ENCODE measurements at regions not wholly inside any gene's neighbourhood (a gene's known extent, or its start where the extent isn't known, plus 50 kb on each side); places are given as distances from the start of the nearest gene placed in this dataset.

DNA sequence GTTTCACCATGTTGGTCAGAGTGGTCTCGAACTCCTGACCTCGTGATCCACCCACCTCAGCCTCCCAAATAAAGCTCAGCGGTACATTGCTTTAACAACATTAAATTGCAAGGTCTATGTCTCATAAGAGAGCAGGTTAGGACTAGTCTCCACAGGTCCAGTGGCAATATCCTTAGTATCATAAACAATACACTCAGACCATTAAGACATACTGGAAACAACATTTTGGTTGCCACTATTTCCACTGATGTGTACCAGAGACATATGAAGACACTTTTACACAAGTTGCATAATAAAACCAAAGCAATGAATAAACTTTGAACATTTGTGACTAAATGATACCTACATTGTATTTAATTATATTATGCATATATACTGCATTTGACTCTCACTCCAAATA lies 1130.0 kb downstream of the TSN start:
- no peak for DNase-seq (ENCODE audit: low read depth)

DNA sequence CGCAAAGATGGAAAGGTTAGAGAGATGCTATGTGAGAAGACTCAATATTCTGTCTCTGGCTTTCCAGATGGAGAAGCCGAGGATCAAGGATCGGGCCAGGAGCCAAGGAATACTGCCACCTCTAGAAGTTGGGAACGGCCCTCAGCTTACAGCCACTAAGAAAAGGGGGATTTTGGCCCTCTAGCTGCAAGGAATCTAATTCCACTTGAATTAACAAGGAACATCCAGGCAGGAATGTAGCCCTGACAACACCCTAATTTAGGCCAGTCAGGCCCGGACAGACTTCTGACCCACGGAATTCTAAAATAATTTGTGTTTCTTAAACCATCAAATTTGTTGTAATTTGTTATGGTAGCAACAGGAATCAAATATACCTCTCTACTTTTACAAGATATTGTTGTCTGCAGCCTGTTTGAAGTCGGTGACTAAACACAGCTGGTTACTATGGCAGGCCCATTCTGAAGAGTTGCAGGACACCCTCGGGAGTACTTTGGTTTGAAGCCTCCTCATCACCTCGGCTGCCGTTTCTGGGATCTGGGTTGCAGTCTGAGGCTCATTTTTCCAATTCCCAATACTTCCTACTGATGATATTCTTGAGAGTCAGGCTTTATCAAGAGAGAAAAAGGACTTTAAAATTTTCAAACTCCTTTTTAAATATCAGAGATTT lies 1131.2 kb downstream of the TSN start:
- DNase-seq (ENCODE audit: low read depth): no peak

DNA sequence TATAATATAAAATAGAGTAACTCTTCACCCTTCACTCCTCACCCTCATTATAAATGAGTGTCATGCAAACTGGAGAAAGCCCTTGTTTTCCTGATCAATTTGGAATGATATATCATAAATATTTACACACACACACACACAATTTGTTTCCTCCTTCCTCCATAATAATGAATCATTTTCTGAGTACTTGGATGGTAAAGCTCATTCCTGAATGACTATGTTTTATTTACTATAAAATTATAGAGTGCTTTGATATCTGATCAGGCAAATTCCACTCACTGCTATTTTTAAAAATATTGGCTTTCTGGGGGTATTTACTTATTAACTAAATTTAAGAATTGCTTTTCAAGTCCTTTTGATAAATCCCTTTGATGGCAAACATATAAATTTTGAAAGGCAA lies 1125.5 kb upstream of the CNTNAP5 start:
- DNase-seq (ENCODE audit: low read depth): no peak

DNA sequence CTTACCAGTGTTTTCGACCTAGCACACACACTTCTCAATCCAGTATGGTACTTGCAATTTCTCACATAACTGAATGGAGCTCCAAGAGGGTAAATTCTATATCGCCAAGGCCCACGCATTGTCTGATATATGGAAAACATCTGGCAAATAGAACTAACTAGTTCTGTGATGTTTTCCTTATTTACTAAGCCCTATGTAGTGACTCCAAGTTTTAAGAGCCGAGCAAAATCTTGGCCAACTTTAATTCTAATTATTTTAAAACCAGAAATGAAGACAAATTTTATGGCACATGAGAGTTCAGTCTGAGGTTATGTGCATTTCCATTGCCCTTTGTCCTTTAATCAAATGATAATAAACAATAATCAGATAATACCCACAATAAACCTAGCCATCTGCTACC lies 1119.7 kb upstream of the CNTNAP5 start:
- DNase-seq (ENCODE audit: low read depth): no peak

DNA sequence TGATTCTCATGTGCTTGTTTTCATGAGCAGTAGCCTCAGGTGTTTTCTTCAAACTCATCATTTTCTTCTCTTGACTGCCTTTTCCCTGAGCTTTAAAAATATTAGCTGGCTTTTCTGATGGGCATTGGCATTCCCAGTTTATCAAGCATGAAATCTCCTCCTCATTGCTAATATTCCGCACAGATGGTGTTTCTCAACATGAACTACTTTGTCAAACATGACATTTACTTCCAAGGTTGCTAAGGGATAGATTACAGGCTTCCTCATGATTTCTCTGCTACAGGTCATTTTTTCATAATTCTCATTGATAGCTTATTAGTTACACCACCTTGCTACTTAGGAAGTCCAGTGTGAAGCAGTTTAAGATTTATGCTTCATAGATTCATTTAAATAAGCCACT lies 1116.9 kb upstream of the CNTNAP5 start:
- DNase-seq (ENCODE audit: low read depth): no peak

DNA sequence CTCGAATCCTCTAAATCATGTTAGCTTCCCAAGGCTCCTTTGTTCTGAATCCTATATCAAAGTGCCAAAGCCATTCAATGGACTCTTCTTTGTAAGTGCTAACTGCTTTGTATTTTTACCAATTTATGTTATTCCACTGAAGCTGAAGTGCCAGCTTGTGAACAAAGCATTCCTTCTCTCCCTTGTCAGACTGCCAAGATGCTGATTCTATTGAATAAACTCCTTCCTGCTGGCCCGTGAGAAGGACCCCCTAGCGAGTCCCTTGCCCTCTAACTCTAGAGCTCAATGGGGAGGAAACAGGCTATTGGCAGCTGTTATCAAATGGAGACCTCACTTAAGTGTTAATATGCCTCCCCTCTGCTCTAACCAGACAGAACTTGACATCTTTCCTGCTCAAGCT lies 1097.9 kb upstream of the CNTNAP5 start:
- DNase-seq (ENCODE audit: low read depth): no peak

DNA sequence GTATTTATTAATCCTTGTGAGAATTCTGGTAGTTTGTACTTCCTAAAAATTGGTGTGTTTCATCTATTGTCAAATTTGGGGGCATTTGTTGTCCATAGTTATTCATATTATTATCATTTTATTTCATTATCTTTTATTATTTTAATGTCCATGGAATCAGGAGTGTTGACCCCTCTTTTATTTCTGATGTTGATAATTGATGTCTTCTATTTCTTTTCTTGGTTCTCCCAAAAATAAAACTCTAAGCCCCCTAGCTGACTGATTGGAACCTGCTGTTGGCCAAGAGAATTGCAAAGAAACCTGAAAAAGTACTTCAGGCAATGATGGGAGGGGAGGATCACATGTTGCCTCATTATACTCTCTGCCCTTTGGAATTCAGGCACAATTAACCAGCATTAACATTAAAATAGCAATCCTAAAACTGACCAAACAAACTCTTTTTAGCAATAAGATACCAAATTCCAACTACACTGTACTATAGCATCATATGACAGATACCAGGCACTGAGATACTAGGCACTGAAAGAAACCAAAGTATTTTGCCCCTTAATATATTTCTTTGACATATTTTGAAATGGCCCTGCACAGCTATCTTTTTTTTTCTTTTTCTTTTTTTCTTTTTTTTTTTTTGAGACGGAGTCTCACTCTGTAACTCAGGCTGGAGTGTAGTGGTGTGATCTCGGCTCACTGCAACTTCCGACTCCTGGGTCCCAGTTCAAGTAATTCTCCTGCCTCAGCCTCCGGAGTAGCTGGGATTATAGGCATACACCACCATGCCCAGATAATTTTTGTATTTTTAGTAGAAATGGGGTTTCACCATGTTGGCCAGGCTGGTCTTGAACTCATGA lies 1097.2 kb upstream of the CNTNAP5 start:
- DNase-seq (ENCODE audit: low read depth): no peak

DNA sequence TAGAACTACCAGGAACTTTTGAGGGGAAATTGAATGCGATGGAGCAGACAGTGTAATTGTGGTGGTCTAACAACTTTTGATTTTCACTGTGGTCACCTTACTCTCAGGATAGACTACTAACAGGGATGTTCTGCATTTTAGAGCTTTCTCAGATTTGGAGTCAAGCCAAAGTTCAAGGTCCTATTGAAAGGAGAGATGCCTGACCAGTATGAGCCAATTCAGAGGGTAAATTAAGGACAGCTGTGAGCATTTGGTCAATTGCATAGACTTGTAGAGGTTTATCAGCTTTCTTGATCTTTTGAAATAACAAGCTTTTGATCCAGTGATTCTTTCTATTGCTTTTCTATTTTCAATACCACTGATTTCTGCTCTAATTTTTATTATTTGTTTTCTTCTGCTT lies 1095.7 kb upstream of the CNTNAP5 start:
- no peak for DNase-seq (ENCODE audit: low read depth)

DNA sequence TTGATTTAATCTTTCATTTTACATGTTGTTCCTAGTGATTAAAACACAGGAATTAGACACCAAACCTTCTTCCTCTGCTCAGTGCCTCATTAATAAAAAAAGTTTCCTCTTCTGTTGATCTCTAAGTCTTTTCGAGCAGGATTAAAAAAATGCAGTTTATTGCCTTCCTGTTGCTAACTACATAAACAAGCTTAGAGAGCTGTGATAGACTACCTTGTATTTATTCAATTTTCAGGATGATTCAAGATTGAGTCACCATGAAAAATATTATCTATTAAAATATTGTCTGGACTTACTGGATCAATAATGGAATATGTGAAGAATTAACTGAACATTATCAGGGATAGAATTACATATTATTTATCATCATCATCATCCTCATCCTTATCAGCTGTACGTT lies 1089.6 kb upstream of the CNTNAP5 start:
- no peak for DNase-seq (ENCODE audit: low read depth)

DNA sequence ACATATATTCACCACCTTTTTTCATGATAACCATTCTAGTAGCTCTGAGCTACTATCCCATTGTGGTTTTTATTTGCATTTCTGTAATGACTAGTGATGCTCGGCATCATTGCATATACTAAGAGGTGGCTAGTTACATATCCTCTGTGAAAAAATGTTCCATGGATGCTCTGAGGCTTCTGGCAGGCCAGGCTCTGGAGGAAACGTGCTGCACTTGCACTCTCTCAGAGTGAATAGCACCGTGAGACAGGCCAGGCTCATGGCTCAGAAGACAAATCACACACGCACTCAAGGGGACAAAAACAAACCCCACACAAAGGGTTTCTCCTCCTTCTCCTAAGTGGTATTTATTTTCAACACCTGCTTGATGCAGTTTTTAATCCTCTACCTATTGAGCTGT lies 1085.3 kb upstream of the CNTNAP5 start:
- DNase-seq (ENCODE audit: low read depth): no peak

DNA sequence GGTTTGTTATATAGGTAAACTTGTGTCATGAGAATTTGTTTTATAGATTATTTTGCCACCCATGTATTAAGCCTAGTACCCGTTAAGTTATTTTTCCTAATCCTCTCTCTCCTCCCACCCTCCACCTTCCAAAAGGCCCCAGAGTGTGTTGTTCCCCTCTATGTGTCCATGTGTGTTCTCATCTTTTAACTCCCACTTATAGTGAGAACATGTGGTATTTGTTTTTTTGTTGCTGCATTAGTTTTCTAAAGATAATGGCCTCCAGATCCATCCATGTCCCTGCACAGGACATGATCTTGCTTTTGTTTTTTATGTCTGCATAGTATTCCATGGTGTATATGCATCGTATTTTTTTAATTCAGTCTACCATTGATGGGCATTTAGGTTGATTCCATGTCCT lies 1075.6 kb upstream of the CNTNAP5 start:
- no peak for DNase-seq (ENCODE audit: low read depth)

DNA sequence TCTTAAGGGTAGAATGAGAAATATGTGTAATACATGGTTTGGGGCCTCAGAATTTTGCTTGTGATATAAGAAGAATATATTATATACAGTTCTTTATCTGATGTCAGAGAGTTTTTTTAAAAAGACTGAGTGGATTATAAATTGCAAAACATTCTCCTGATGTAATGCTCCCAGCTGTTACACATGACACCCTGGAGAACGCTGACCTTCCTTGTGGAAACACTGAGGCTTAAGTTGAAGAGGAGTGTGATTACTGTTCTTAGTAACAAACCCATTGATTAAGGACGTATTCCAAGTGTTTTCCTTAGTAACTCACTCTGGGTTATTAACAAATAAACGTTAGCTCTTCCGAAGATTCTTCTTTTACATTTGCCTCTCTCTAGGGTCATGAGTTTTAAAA lies 1069.3 kb upstream of the CNTNAP5 start:
- DNase-seq (ENCODE audit: low read depth): no peak

DNA sequence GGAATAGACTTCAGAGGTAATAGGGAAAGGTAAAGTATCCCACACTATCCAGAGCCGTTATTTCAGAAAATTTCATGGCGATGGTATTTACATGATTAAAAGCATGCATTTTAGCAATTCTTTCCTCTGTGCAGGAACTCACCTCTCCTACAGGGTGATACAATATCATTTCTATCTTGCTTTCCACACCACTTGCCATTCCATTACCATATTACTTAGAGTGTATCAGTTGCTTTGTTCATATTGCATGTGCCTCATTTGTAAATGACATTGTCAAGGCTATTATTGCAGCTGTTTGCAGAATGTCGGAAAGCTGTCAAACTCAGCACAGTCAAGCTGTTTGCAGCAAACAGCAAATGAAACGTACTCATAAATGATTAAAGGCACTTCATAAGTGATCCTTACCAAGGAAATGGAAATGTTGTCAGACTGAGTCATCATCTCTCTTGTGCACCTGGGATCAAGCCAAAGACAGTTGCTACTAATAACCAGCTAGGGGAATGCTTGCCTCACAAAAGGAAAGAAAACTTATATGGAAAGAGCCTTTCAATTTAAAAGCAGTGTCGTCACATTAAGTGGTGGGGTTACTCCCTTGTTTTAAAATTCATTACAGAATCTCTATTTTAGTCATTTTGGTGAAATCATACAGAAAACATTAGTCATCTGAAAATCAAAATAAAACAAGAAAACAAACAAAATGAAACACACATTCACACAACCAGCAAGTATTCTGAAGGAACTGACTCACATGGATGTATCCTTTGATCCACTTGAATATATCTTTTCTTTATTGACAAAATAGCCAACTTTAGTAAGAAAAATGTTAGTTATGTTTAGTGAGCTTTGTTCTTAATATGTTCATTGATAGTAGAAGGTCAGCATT lies 1064.1 kb upstream of the CNTNAP5 start:
- DNase-seq (ENCODE audit: low read depth): no peak

DNA sequence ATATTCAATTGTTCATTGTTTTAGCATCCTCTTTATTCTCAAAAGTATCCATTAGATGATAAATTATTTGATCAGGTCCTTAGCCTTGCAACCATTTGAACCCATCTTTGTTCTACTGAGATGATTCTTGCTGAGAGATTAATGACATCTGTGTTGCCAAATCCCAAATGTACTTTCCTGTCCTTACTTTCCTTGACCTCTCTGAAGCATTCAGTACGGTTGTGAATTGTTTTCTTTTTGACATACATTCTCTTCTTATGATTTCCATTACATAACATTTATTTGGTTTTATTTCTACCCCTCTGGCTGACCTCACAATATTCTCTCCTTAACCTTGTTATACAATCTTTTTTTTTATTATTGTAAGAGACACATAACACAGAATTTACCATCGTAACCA lies 1058.6 kb upstream of the CNTNAP5 start:
- no peak for DNase-seq (ENCODE audit: low read depth)

DNA sequence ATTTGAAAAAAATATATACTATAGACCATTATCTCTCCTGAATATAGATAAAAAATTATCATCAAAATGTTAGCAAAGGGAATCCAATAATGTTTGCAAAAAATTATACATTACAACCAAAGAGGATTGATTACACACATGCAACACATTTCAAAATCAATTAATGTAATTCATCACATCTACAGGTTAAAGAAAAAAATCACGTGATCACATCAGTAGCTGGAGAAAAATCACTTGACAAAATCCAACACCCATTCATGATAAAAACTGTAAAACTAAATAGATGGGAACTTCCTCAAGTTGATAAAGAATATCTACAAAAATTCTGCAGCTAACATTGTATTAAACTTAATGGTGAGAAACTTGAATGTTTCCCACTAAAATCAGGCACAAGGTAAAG lies 1047.5 kb upstream of the CNTNAP5 start:
- no peak for DNase-seq (ENCODE audit: low read depth)

DNA sequence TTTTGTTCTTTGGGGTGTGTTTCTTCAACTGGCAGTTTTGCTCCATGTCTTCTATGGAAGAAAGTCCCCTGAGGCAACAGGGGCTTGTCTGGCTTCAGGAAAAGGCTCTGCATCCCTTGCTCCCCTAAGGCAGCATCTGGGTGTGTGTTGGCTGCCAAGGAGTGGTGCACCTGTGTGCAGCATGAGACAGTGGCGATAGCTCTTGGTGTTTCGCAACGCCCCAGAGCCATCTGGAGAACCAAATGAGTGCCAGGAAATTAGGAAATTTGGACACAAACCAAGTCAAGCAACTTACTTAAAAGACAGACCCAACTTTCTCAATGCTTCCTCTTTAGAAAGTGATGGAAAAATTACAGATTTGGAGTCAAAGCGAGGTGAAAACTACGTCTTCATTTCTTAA lies 1044.4 kb upstream of the CNTNAP5 start:
- no peak for DNase-seq (ENCODE audit: low read depth)

DNA sequence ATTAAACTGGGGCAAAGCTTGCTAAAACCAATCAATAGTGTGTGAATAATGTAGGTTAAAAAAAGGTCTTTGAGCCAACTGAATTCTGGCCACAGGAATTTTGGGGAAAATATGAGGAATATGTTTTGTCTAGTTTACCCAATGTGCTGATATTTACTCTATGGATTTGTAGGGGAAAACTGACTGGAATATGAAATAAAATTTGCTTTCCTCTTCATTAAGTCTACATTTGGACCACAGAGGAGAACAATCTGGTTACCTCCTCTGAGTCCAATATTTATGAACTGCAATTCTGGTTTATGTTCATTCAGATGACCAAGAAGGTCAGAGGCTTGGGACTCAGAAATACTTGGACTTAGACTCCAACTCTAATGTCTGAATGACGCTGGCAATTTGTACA lies 1042.2 kb upstream of the CNTNAP5 start:
- no peak for DNase-seq (ENCODE audit: low read depth)

DNA sequence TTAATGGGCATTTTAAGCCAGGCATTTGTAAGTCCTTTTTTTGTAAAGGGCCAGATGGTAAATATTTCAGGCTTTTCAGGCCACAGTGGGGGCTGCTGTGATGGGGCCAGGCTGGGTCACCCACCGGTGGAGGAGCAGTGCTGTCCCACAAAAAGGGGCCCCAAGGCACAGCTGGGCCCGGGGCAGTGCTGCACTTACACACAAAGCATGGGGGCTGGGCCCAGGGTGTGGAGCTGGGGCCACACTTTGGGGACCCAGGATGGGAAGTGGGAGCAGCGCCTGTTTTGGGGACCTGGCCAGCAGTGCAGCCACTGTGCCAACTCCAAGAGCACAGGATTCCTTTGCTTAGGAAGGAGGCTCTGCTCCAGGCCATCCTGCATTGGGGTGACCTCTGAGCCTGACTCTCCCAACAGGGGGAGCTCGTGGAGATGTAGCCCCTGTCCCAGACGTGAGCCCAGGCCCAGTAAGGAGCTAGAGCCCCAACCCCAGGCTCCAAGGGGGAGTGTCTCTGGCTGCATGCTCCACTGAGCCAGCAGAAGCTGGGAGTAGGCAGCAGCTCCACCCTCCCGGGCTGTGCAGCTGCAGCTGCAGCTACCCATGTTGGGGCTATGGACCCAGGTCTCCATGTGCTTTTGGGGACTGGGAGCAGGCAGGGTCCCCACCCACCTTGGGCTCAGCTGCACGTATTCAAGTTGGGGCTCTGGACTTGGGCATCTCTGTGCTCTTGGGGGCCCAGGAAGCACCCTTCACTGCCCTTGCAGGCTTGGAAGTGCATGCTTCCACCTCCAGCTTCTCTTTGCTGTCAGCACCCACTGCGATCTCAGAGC lies 1036.5 kb upstream of the CNTNAP5 start:
- no peak for DNase-seq (ENCODE audit: low read depth)

DNA sequence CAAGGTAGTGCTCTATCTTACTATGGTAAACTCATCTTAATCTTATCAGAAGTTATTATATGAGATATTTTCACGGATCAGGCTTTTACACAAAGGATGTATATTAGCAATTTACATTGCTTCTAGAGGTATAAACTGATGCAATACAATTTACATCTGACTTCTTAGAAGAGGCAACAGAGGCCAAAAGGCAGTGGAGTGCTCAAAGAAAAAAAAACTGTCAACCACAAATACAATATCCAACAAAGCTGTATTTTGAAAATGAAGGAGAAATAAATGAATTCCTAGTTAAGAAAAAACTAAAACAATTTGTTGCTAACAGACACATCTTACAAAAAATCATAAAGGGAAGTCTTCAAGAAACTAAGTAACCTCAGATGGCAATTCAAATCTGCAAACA lies 1031.5 kb upstream of the CNTNAP5 start:
- no peak for DNase-seq (ENCODE audit: low read depth)

DNA sequence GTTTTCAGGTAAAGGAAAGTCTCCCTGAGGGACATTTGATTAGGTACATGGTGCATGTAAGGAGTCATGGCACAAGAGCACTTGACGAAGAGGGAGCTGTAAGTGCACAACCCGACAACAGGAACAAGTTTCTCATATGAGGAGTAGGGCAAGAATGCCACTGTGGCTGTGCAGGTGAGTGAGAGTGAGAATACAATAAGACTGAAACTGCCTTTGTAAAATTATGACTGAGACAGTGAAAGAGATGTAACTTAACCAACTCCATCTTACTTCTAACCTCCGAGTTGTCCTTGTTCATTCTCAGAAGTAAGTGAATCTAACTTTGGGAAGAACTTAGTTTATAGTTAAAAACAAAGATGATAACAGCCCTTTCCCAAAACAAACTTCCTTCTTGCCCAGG lies 1025.8 kb upstream of the CNTNAP5 start:
- DNase-seq (ENCODE audit: low read depth): no peak

DNA sequence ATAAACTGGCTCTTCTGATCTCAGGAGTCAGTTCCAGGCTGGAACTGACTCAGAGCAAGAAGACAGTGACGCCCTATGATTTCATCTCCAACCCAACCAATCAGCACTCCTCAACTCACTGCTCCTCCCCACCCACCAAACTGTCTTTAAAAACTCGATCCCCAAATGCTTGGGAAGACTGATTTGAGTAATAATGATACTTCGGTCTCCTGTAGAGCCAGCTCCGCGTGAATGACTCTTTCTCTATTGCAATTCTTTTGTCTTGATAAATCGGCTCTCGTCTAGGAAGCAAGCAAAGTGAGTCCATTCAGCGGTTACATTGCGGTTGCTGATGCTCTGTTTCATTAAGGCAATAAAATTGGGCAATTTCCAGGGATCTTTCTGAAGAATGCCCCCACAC lies 1025.3 kb upstream of the CNTNAP5 start:
- no peak for DNase-seq (ENCODE audit: low read depth)

DNA sequence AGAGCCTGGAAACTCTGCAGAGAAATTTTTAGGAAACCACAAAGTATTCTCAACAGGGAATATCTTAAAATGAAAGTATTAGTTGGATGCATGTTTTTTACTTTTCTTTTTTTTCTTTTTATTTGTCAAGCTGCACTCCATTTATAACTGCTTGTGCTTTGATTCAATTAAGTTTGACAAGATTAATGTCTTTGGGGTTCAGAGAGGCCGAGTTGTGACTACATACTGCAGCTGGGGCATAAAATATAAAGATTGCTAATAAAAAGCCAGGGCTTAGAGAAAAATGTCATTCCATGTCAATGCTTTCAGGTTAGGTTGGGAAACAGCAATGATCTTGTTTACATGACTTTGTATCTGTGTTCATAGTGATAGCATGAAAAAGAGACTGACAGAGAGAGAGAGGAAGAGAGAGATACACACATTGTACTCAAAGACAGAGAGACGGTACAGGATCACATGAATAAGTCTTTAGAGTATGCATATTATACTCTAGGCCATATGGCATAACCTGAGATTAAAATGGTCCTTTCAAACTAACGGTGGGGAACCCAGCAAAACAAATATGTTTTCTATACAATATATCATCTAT lies 1022.3 kb upstream of the CNTNAP5 start:
- DNase-seq (ENCODE audit: low read depth): no peak

All from stimulated activated CD4-positive, alpha-beta T cell treated with anti-CD3 and anti-CD28 coated beads, Interleukin-2, amount 100 ng/mL, for 4 hours (primary cell).